SJCRH30 (cell line): ENCODE measurements at regions not wholly inside any gene's neighbourhood (a gene's known extent, or its start where the extent isn't known, plus 50 kb on each side); places are given as distances from the start of the nearest gene placed in this dataset.
A peak's percentile ranks its signal among the peaks of the same experiment; 100 is the strongest.
"Not testable (repeated sequence)": the region's sequence is repeated elsewhere in the genome, so short reads cannot be mapped to it uniquely, and the experiment has no call there.

Experiments
- DNase-seq, 2 experiments: peaks; one replicate each; pipeline ENCODE4 v3.0.0-alpha.2; 2015 to 2020
- H3K27ac ChIP-seq: fragments of 250-450 bp; sonication (Bioruptor Pico); 2 replicates; pipeline ENCODE4 v1.5.1; 2020; ENCODE audit warnings: mild to moderate bottlenecking, moderate library complexity
- H3K27me3 ChIP-seq: fragments of 250-450 bp; sonication (Bioruptor Pico); 2 replicates; pipeline ENCODE4 v1.5.1; 2020; ENCODE audit warnings: mild to moderate bottlenecking, moderate library complexity
- H3K36me3 ChIP-seq: fragments of 250-450 bp; sonication (Bioruptor Pico); 2 replicates; pipeline ENCODE4 v1.5.1; 2020; ENCODE audit warnings: mild to moderate bottlenecking, moderate library complexity
- H3K4me1 ChIP-seq: fragments of 250-450 bp; sonication (Bioruptor Pico); 2 replicates; pipeline ENCODE4 v1.5.1; 2020; ENCODE audit warnings: mild to moderate bottlenecking, moderate library complexity
- H3K4me3 ChIP-seq: fragments of 250-450 bp; sonication (Bioruptor Pico); 2 replicates; pipeline ENCODE4 v1.5.1; 2020; ENCODE audit warnings: mild to moderate bottlenecking, moderate library complexity
- H3K9me3 ChIP-seq: fragments of 250-450 bp; sonication (Bioruptor Pico); replicated peaks from 2 replicates; pipeline ENCODE4 v1.5.1; 2020; ENCODE audit warnings: mild to moderate bottlenecking, moderate library complexity

DNA sequence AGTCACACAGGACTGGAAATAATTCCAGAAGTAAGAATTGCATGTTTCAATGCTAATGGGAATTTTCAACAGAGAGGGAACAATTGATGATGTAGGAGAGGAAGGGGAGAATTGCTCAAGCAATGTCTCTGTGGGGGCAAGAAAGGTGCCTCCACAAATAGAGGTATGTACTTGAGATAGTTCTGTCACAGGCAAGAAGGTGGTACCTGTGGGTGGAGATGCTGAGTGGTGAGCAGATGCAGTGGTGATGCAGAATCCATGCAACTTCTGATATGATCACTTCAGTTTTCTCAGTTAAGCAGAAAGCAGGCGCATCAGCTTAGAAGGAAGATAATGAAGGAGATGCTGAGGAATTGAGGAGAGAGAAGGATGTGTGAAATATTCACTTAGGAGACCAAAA lies 55.1 kb upstream of the SEC24B start:
- H3K27ac ChIP-seq: no peak overlapping the region

DNA sequence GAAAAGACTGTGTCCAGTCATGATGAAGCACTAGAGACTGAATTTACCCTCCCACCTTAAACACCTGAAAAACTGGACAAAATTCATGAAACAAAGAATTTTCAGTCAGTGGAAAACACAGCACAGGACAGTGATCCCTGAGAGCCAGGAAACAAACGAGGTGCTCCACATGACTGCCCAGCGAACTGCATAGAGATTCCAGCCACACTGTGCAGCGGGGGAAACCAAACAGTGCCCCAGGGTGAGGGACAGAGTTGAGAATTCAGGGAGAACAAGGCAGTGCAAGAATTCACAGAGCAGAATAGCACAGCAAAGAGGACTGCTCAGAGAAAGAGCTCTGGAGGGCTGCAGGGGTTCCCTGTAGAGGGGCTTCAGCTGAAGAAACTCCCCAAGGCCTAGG lies 55.5 kb upstream of the SEC24B start:
- no peaks in the 10 kb centered on the region for H3K27me3 ChIP-seq
- no peaks in the 10 kb centered on the region for H3K36me3 ChIP-seq
- no peak for DNase-seq
- H3K9me3 ChIP-seq: no peaks in the 10 kb centered on the region
- H3K4me1 ChIP-seq: no peaks in the 10 kb centered on the region
- no peak overlapping the region for H3K27ac ChIP-seq
- no peak overlapping the region for H3K4me3 ChIP-seq

More for the DNA sequence above, 55.1 kb upstream of the SEC24B start:
- H3K9me3 ChIP-seq: no peaks in the 10 kb centered on the region
- no peaks in the 10 kb centered on the region for H3K36me3 ChIP-seq
- H3K4me3 ChIP-seq: no peak overlapping the region
- no peaks in the 10 kb centered on the region for H3K27me3 ChIP-seq
- no peak for DNase-seq
- no peaks in the 10 kb centered on the region for H3K4me1 ChIP-seq

GRCh38 chr4:109375778-109376414 lies 57.7 kb upstream of the SEC24B start:
- no peaks in the 10 kb centered on the region for H3K4me1 ChIP-seq
- 0 out of 2 replicates have a peak, but pooled peaks cover 3% of the 10 kb centered on the region for H3K9me3 ChIP-seq
- no peak overlapping the region for H3K4me3 ChIP-seq
- H3K27me3 ChIP-seq: no peaks in the 10 kb centered on the region
- H3K36me3 ChIP-seq: no peaks in the 10 kb centered on the region
- DNase-seq: no peak
- no peak overlapping the region for H3K27ac ChIP-seq

DNA sequence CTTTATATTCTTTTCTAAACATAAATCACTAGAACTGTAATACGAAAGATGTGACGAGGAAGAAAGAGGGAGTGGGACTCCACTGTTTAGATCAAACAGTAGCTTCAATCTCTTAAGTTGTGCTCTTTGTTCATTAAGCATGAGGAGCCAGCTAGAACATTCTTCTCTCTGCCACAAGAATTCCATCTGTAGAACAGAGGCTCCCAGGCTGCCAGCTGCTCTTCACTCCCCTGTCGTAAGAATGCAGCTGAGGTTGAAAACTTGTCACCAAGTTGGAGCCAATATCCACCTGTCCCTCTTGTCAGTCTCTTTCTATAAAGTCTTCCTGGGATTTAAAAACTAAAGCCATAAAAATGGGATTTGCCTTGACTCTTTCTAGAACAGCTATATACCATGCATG lies 65.0 kb upstream of the SEC24B start:
- no peak overlapping the region for H3K4me3 ChIP-seq
- H3K36me3 ChIP-seq: no peaks in the 10 kb centered on the region
- peaks cover 20% of the 10 kb centered on the region for H3K4me1 ChIP-seq
- peak; percentile 88 to 93 for DNase-seq
- H3K27ac ChIP-seq: peak overlapping the region; percentile 80
- peaks cover 8% of the 10 kb centered on the region; the same call in 1 of the 2 replicates for H3K9me3 ChIP-seq
- H3K27me3 ChIP-seq: no peaks in the 10 kb centered on the region

- peaks cover 6% of the 10 kb centered on the region; the same call in 1 of the 2 replicates for H3K9me3 ChIP-seq
- no peaks in the 10 kb centered on the region for H3K36me3 ChIP-seq
- no peak overlapping the region for H3K27ac ChIP-seq
- H3K27me3 ChIP-seq: no peaks in the 10 kb centered on the region
- H3K4me3 ChIP-seq: no peak overlapping the region
- H3K4me1 ChIP-seq: peaks cover 20% of the 10 kb centered on the region
- no peak for DNase-seq
Measured at GRCh38 chr4:109365939-109366338, 63.5 kb upstream of the COL25A1 start.

DNA sequence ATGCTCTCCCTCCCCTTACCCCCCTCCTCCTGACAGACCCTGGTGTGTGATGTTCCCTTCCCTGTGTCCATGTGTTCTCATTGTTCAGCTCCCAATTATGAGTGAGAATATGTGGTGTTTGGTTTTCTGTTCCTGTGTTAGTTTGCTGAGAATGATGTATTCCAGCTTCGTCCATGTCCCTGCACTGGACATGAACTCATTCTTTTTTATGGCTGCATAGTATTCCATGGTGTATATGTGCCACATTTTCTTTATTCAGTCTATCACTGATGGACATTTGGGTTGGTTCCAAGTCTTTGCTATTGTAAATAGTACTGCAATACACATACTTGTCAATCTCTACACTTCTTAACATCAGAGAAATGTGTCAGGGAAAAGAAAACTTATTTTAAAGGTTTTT lies 62.8 kb upstream of the COL25A1 start:
- H3K27ac ChIP-seq, H3K9me3 ChIP-seq, H3K27me3 ChIP-seq, H3K36me3 ChIP-seq, DNase-seq, H3K4me3 ChIP-seq: not testable (repeated sequence)
- peaks cover 20% of the 10 kb centered on the region for H3K4me1 ChIP-seq

- H3K9me3 ChIP-seq: no peaks in the 10 kb centered on the region
- H3K27me3 ChIP-seq: no peaks in the 10 kb centered on the region
- no peak for DNase-seq
- H3K27ac ChIP-seq: no peak overlapping the region
- no peaks in the 10 kb centered on the region for H3K4me1 ChIP-seq
- H3K36me3 ChIP-seq: no peaks in the 10 kb centered on the region
- no peak overlapping the region for H3K4me3 ChIP-seq
Measured at GRCh38 chr4:109359040-109359646, 56.7 kb upstream of the COL25A1 start.

GRCh38 chr4:109355835-109356234 lies 53.4 kb upstream of the COL25A1 start:
- no peaks in the 10 kb centered on the region for H3K27me3 ChIP-seq
- H3K9me3 ChIP-seq: 0 out of 2 replicates have a peak, but pooled peaks cover 5% of the 10 kb centered on the region
- H3K4me3 ChIP-seq: no peak overlapping the region
- peaks cover 3% of the 10 kb centered on the region; the same call in 1 of the 2 replicates for H3K4me1 ChIP-seq
- no peak overlapping the region for H3K27ac ChIP-seq
- DNase-seq: no peak
- H3K36me3 ChIP-seq: no peaks in the 10 kb centered on the region

DNA sequence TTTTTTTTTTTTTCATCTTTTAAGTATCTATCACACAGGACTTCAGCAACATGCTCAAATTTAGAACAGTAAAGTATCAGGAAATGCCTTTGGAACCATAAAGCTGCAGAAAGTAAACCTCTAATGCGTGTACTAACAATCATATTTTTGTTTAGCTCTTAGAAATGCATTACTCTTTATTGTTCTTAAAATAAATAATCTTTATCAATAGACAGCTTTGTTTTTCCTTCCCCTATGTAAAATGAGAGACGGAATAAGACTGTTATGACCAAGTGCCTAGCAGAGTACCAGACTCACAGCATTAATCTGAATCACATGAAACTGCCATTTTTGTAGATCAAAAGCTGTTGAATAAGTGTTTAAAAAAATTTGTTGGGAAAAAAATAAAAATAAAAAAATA lies 50.5 kb upstream of the COL25A1 start:
- no peak for DNase-seq
- Histone ChIP-seq H3K36me3 (no peaks in the 10 kb centered on the region), H3K27ac (no peak overlapping the region), H3K4me3 (no peak overlapping the region), H3K27me3 (no peaks in the 10 kb centered on the region), H3K9me3 (0 out of 2 replicates have a peak, but pooled peaks cover 5% of the 10 kb centered on the region), H3K4me1 (peaks cover 3% of the 10 kb centered on the region; the same call in 1 of the 2 replicates)
